Activated T-cell treated with anti-CD3 and anti-CD28 coated beads, Interleukin-2, amount 50 U/mL, for 4 hours (primary cell): ENCODE measurements at regions not wholly inside any gene's neighbourhood (a gene's known extent, or its start where the extent isn't known, plus 50 kb on each side); places are given as distances from the start of the nearest gene placed in this dataset.
"Not testable (repeated sequence)": the region's sequence is repeated elsewhere in the genome, so short reads cannot be mapped to it uniquely, and the experiment has no call there.

Experiments
- ATAC-seq, 2 donors: fragments of 200-7000 bp; cut with Tn5 transposase; one replicate each; pipeline ENCODE4 v1.10.0; 2021
- DNase-seq: peaks from one replicate; pipeline ENCODE4 v3.0.0-alpha.2; 2020
- H3K27me3 Mint-ChIP-seq: one replicate; pipeline ENCODE4 v1.8.0; 2021; ENCODE audit warnings: low read depth, mixed read lengths
- H3K36me3 Mint-ChIP-seq: one replicate; pipeline ENCODE4 v1.8.0; 2022; ENCODE audit warnings: mixed read lengths; ENCODE audit not compliant: insufficient read depth
- H3K4me1 Mint-ChIP-seq: one replicate; pipeline ENCODE4 v1.8.0; 2021; ENCODE audit warnings: low read depth, mixed read lengths
- H3K4me3 Mint-ChIP-seq: one replicate; pipeline ENCODE4 v1.8.0; 2021; ENCODE audit warnings: mild to moderate bottlenecking, moderate library complexity, mixed read lengths
- H3K9me3 Mint-ChIP-seq: one replicate; pipeline ENCODE4 v1.8.0; 2021; ENCODE audit warnings: mixed read lengths

DNA sequence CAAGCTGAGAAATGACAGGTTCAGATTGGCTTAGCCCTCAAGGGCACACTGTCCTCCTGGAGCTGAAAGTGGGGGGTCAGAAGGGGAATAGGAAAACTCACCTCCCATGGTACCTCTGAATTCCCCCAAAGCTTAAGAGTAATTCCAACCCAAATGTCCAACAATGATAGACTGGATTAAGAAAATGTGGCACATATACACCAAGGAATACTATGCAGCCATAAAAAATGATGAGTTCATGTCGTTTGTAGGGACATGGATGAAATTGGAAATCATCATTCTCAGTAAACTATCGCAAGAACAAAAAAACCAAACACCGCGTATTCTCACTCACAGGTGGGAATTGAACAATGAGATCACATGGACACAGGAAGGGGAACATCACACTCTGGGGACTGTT lies 173.6 kb upstream of the PDE10A start:
- DNase-seq, H3K36me3 Mint-ChIP-seq, H3K9me3 Mint-ChIP-seq, ATAC-seq, H3K4me3 Mint-ChIP-seq, H3K4me1 Mint-ChIP-seq: not testable (repeated sequence)
- peaks cover 44% of the 10 kb centered on the region for H3K27me3 Mint-ChIP-seq

- Mint-ChIP-seq H3K36me3 (no peaks in the 10 kb centered on the region), H3K4me3 (no peak overlapping the region), H3K4me1 (peaks cover 5% of the 10 kb centered on the region), H3K9me3 (no peaks in the 10 kb centered on the region), H3K27me3 (peaks cover 45% of the 10 kb centered on the region)
- DNase-seq = no peak
- no peak for ATAC-seq
Measured at GRCh38 chr6:165835410-165835851, 172.4 kb upstream of the PDE10A start.

DNA sequence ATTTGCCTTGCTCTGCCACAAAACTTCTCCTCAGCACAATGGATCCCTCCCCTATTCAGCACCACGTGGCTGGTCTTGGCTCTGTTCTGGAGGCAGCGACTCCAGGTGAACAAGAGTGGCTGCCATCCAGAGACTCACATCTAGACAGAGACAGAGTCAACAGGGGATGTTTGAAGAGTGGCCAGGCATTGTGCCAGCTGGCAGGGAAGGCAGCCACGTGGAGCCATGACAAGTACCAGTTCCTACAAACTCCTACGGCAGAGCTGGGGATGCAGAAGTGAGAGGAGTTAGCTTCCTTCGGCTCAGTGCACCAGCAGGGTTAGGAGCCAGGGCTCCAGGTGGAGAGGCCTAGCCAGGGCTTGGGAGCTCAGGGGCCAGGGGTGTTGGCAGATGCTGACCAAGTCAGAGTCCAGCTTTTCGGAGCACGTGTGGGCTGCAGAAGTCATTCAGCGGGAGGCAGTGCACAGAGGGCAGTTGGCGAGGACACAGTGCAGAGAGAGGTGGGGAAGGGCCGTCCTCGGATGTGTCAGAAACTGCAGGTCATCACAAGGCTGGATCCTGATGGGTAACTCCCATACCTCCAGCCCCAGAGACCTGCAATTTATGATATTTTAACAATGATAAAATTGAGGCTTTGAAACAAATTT lies 171.7 kb upstream of the PDE10A start:
- Mint-ChIP-seq H3K4me1 (peaks cover 5% of the 10 kb centered on the region), H3K9me3 (no peaks in the 10 kb centered on the region), H3K4me3 (no peak overlapping the region), H3K36me3 (no peaks in the 10 kb centered on the region), H3K27me3 (peaks cover 41% of the 10 kb centered on the region)
- no peak for DNase-seq
- ATAC-seq = no peak

DNA sequence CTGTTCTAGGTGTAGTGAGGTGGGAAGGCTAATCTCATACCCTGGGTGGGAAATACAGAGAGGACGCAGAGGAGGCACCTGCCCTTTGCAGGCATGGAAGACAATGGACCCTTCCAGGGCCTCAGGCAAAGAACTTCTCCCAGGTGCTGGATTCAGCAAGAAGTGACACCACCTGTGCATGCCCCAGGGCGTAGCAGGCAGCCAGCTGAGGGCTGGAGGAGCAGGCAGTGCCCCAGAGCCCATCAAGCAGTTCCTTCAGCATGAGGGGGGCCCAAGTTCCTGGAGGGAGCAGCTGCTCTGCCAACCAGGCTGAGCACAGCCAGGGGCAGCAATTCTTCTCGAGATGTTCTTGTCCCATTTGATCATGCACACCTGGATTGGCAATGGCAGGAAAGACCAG lies 170.3 kb upstream of the PDE10A start:
- Mint-ChIP-seq H3K4me1 (peaks cover 5% of the 10 kb centered on the region), H3K36me3 (no peaks in the 10 kb centered on the region), H3K9me3 (no peaks in the 10 kb centered on the region), H3K27me3 (peaks cover 39% of the 10 kb centered on the region), H3K4me3 (no peak overlapping the region)
- ATAC-seq (no peak), DNase-seq (no peak)

DNA sequence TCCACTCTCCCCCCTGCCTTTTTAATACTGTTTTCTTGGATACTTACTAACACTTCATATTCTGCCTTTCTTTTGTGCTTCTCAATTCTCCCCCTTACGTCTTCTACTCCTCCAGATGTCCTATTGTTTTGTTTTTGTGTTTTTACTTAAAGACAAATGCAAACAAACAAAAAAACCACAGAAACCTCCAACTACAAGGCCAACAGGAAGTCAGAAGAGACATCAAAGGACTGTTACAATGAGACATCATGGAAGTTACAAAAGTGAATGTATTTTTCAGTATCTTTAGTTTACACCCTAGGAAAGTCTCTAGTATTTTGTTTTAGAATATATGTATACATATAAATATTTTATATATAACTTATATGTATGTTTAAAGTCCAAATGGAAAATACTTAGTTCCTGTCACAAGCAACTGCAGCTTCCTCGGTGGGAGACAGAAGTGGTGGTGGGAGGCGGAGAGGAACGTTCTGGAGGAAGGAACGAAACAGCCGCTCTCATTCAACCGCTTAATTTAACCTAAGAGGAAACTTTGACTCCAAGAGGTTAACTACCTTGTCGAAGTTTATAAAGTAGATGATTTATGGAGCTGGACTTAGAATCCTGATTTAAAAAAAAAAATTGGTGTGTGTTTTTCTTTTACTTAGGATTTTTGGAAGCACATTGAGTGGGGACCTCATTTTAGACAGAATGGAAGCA lies 168.9 kb upstream of the PDE10A start:
- Mint-ChIP-seq H3K9me3 (no peaks in the 10 kb centered on the region), H3K4me1 (peaks cover 5% of the 10 kb centered on the region), H3K27me3 (peaks cover 37% of the 10 kb centered on the region), H3K36me3 (no peaks in the 10 kb centered on the region), H3K4me3 (no peak overlapping the region)
- no peak for DNase-seq
- ATAC-seq = no peak

DNA sequence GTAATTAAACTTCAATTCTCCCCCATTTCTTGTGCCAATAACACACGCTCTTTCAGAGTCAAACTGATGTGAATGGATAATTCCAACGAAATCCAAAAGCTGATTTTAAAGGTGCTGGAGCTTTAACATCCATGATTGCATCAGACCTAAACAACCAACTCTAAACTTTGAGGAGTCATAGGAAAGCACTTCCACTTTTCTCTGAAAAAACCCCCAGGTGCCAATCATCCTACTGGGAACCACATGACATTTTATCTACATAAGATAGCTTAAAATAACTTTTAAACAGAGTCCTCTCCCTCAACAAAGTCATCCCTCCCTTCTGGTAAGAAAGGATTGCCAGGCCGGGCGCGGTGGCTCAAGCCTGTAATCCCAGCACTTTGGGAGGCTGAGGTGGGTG lies 167.7 kb upstream of the PDE10A start:
- H3K27me3 Mint-ChIP-seq = peaks cover 28% of the 10 kb centered on the region
- ATAC-seq (no peak), DNase-seq (no peak)
- no peak overlapping the region for H3K4me3 Mint-ChIP-seq
- no peaks in the 10 kb centered on the region for H3K9me3 Mint-ChIP-seq
- peaks cover 5% of the 10 kb centered on the region for H3K4me1 Mint-ChIP-seq
- no peaks in the 10 kb centered on the region for H3K36me3 Mint-ChIP-seq

DNA sequence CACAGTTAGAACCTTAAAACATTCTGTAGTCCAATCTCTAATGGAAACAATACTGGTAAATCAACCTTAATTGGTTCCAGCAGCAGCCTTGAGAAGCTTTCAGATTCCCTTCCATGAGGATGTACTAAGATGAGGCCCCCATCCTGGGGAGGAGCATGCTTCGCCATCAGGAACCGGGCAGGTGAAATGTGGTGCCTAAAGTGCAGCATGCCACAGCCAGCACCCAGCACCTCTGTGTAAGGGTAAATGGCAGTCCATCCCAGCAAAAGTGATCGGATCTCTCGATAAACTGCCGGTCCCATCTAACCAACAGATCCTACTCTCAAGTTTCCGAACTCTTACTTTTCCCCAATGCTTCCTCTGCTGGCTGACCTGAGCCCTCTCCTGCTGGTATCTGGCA lies 166.3 kb upstream of the PDE10A start:
- Mint-ChIP-seq H3K36me3 (no peaks in the 10 kb centered on the region), H3K4me1 (peaks cover 5% of the 10 kb centered on the region), H3K4me3 (no peak overlapping the region), H3K27me3 (peaks cover 18% of the 10 kb centered on the region), H3K9me3 (no peaks in the 10 kb centered on the region)
- ATAC-seq (no peak), DNase-seq (no peak)

- H3K27me3 Mint-ChIP-seq = peaks cover 10% of the 10 kb centered on the region
- H3K4me1 Mint-ChIP-seq = peaks cover 4% of the 10 kb centered on the region
- no peaks in the 10 kb centered on the region for H3K36me3 Mint-ChIP-seq
- DNase-seq = no peak
- no peak for ATAC-seq
- H3K4me3 Mint-ChIP-seq = no peak overlapping the region
- no peaks in the 10 kb centered on the region for H3K9me3 Mint-ChIP-seq
Measured at GRCh38 chr6:165827190-165827518, 164.1 kb upstream of the PDE10A start.

- ATAC-seq (no peak), DNase-seq (no peak)
- Mint-ChIP-seq H3K9me3 (no peaks in the 10 kb centered on the region), H3K4me1 (peaks cover 1% of the 10 kb centered on the region), H3K36me3 (no peaks in the 10 kb centered on the region), H3K27me3 (peaks cover 9% of the 10 kb centered on the region), H3K4me3 (no peak overlapping the region)
Measured at GRCh38 chr6:165826487-165827189, 163.6 kb upstream of the PDE10A start.

GRCh38 chr6:165825256-165825815 lies 162.3 kb upstream of the PDE10A start:
- Mint-ChIP-seq H3K36me3 (no peaks in the 10 kb centered on the region), H3K4me3 (no peak overlapping the region), H3K4me1 (no peaks in the 10 kb centered on the region), H3K9me3 (no peaks in the 10 kb centered on the region), H3K27me3 (peaks cover 14% of the 10 kb centered on the region)
- ATAC-seq = no peak
- no peak for DNase-seq

GRCh38 chr6:165823609-165824326 lies 160.7 kb upstream of the PDE10A start:
- ATAC-seq = no peak
- no peak for DNase-seq
- H3K36me3 Mint-ChIP-seq = no peaks in the 10 kb centered on the region
- no peaks in the 10 kb centered on the region for H3K9me3 Mint-ChIP-seq
- no peaks in the 10 kb centered on the region for H3K4me1 Mint-ChIP-seq
- H3K4me3 Mint-ChIP-seq = no peak overlapping the region
- H3K27me3 Mint-ChIP-seq = peaks cover 21% of the 10 kb centered on the region

DNA sequence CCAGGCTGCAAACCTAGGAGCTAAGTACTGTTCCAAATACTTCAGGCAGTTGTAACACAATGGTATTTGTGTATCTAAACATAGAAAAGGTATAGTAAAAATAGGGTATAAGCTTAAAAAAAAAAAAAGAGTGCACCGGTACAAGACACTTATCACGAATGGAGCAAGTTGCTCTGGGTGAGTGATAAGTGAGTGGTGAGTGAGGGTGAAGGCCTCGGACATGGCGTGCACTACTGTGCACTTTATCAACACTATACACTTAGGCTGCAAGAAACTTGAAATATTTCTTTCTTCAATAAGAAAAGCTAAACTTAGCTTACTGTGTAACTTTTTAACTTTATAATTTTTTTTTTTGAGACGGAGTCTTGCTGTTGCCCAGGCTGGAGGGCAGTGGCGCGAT lies 159.5 kb upstream of the PDE10A start:
- ATAC-seq (no peak), DNase-seq (no peak)
- H3K4me1 Mint-ChIP-seq = no peaks in the 10 kb centered on the region
- peaks cover 27% of the 10 kb centered on the region for H3K27me3 Mint-ChIP-seq
- H3K4me3 Mint-ChIP-seq = no peak overlapping the region
- H3K36me3 Mint-ChIP-seq = no peaks in the 10 kb centered on the region
- H3K9me3 Mint-ChIP-seq = no peaks in the 10 kb centered on the region

- DNase-seq (no peak), ATAC-seq (no peak)
- H3K4me3 Mint-ChIP-seq = no peak overlapping the region
- H3K9me3 Mint-ChIP-seq = no peaks in the 10 kb centered on the region
- no peaks in the 10 kb centered on the region for H3K4me1 Mint-ChIP-seq
- no peaks in the 10 kb centered on the region for H3K36me3 Mint-ChIP-seq
- H3K27me3 Mint-ChIP-seq = peaks cover 27% of the 10 kb centered on the region
Measured at GRCh38 chr6:165821754-165822153, 158.7 kb upstream of the PDE10A start.

DNA sequence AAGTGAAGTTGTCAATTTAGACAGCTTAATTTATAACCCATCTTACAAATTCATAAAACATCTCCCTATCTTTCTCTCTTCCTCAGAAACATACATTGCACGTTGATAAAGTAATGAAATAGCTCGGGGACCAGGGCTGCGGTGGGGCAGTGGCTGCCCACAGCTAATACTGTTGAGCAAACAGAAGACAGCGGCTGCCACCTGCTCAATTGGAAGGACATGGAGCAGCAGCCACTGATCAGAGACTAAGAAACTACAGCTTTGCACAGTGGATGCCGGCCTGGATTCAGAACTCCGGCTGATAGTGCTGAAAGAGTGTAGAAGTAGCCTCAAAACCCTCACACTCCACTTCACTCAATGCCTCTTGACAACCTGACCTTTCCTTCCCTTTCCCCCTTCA lies 157.9 kb upstream of the PDE10A start:
- no peak for DNase-seq
- no peaks in the 10 kb centered on the region for H3K36me3 Mint-ChIP-seq

More for the DNA sequence above, 157.9 kb upstream of the PDE10A start:
- no peaks in the 10 kb centered on the region for H3K4me1 Mint-ChIP-seq
- H3K9me3 Mint-ChIP-seq = no peaks in the 10 kb centered on the region
- H3K27me3 Mint-ChIP-seq = peaks cover 33% of the 10 kb centered on the region
- ATAC-seq = no peak
- no peak overlapping the region for H3K4me3 Mint-ChIP-seq
